H9 (cell line): ENCODE measurements at regions not wholly inside any gene's neighbourhood (a gene's known extent, or its start where the extent isn't known, plus 50 kb on each side); places are given as distances from the start of the nearest gene placed in this dataset.

Experiments
- DNase-seq: peaks from one replicate; pipeline ENCODE4 v3.0.0-alpha.2; 2017
- H2AFZ ChIP-seq: one replicate; pipeline ENCODE4 v1.6.1; 2013; ENCODE audit warnings: mild to moderate bottlenecking, low read length, control low read depth, moderate library complexity
- H2AK5ac ChIP-seq: 2 replicates; pipeline ENCODE4 v1.6.1; 2013; ENCODE audit warnings: low read length, control low read depth, mixed read lengths; ENCODE audit not compliant: insufficient read length
- H2BK120ac ChIP-seq: one replicate; pipeline ENCODE4 v1.6.1; 2013; ENCODE audit warnings: low read depth, mild to moderate bottlenecking, low read length, control low read depth, inconsistent platforms; ENCODE audit not compliant: poor library complexity, severe bottlenecking
- H2BK12ac ChIP-seq: 2 replicates; pipeline ENCODE4 v1.6.1; 2013; ENCODE audit warnings: low read length, control low read depth, mixed read lengths, low read depth; ENCODE audit not compliant: insufficient read length
- H2BK15ac ChIP-seq: 2 replicates; pipeline ENCODE4 v1.6.1; 2013; ENCODE audit warnings: low read depth, low read length, control low read depth
- H2BK20ac ChIP-seq: one replicate; pipeline ENCODE4 v1.6.1; 2013; ENCODE audit warnings: low read depth, mild to moderate bottlenecking, low read length, control low read depth, inconsistent platforms; ENCODE audit not compliant: poor library complexity, severe bottlenecking
- H2BK5ac ChIP-seq: 2 replicates; pipeline ENCODE4 v1.6.1; 2013; ENCODE audit warnings: low read length, control low read depth, mixed read lengths; ENCODE audit not compliant: insufficient read length
- H3K14ac ChIP-seq: 2 replicates; pipeline ENCODE4 v1.6.1; 2013; ENCODE audit warnings: low read length, control low read depth; ENCODE audit not compliant: insufficient read depth
- H3K18ac ChIP-seq: 2 replicates; pipeline ENCODE4 v1.6.1; 2013; ENCODE audit warnings: low read depth, mild to moderate bottlenecking, mixed read lengths, low read length, control low read depth; ENCODE audit not compliant: insufficient read length
- H3K23ac ChIP-seq: 2 replicates; pipeline ENCODE4 v1.6.1; 2013; ENCODE audit warnings: low read length, control low read depth, mixed read lengths, low read depth; ENCODE audit not compliant: insufficient read length
- H3K23me2 ChIP-seq: 2 replicates; pipeline ENCODE4 v1.6.1; 2013; ENCODE audit warnings: low read depth, mild to moderate bottlenecking, mixed read lengths, low read length, control low read depth; ENCODE audit not compliant: insufficient read length, poor library complexity, severe bottlenecking
- H3K27ac ChIP-seq: 2 replicates; pipeline ENCODE4 v1.5.1; 2013; ENCODE audit warnings: low read length, control low read depth, mixed read lengths, low read depth; ENCODE audit not compliant: insufficient read length
- H3K27me3 ChIP-seq: 2 replicates; pipeline ENCODE4 v1.6.1; 2013; ENCODE audit warnings: low read length, control low read depth, inconsistent platforms; ENCODE audit not compliant: insufficient read depth
- H3K4ac ChIP-seq: 2 replicates; pipeline ENCODE4 v1.6.1; 2013; ENCODE audit warnings: low read depth, mild to moderate bottlenecking, control low read depth, inconsistent platforms, low read length, moderate library complexity
- H3K4me1 ChIP-seq: 2 replicates; pipeline ENCODE4 v1.6.1; 2013; ENCODE audit warnings: low read length, control low read depth, inconsistent platforms; ENCODE audit not compliant: insufficient read depth
- H3K4me2 ChIP-seq: 2 replicates; pipeline ENCODE4 v1.6.1; 2013; ENCODE audit warnings: low read length, control low read depth, mixed read lengths; ENCODE audit not compliant: insufficient read length, insufficient read depth
- H3K56ac ChIP-seq: 2 replicates; pipeline ENCODE4 v1.6.1; 2013; ENCODE audit warnings: low read depth, mild to moderate bottlenecking, mixed read lengths, low read length, control low read depth; ENCODE audit not compliant: insufficient read length
- H3K79me1 ChIP-seq: 2 replicates; pipeline ENCODE4 v1.6.1; 2013; ENCODE audit warnings: low read depth, mild to moderate bottlenecking, moderate library complexity, low read length, control low read depth, inconsistent platforms; ENCODE audit not compliant: insufficient read depth, poor library complexity, severe bottlenecking
- H3K79me2 ChIP-seq: 2 replicates; pipeline ENCODE4 v1.6.1; 2013; ENCODE audit warnings: low read length, control low read depth, inconsistent platforms; ENCODE audit not compliant: insufficient read depth
- H3K9ac ChIP-seq: 2 replicates; pipeline ENCODE4 v1.6.1; 2013; ENCODE audit warnings: low read length, control low read depth, mixed read lengths; ENCODE audit not compliant: insufficient read length; ENCODE audit errors: extremely low read depth
- H3K9me3 ChIP-seq: one replicate; pipeline ENCODE4 v1.6.1; 2013; ENCODE audit warnings: low read depth, low read length, inconsistent platforms; ENCODE audit not compliant: control insufficient read depth
- H3T11ph ChIP-seq: one replicate; pipeline ENCODE4 v1.6.1; 2013; ENCODE audit warnings: mild to moderate bottlenecking, low read length, control low read depth, inconsistent platforms
- H4K20me1 ChIP-seq: one replicate; pipeline ENCODE4 v1.6.1; 2013; ENCODE audit not compliant: control insufficient read depth, insufficient read length, insufficient read depth
- H4K5ac ChIP-seq: 2 replicates; pipeline ENCODE4 v1.6.1; 2013; ENCODE audit warnings: low read depth, mild to moderate bottlenecking, mixed read lengths, low read length, control low read depth; ENCODE audit not compliant: insufficient read length
- H4K8ac ChIP-seq: replicated peaks from 2 replicates; pipeline ENCODE4 v1.6.1; 2013; ENCODE audit warnings: low read length, control low read depth, mixed read lengths, low read depth; ENCODE audit not compliant: insufficient read length
- H4K91ac ChIP-seq: 2 replicates; pipeline ENCODE4 v1.6.1; 2013; ENCODE audit warnings: low read depth, mild to moderate bottlenecking, moderate library complexity, mixed read lengths, low read length, control low read depth; ENCODE audit not compliant: insufficient read length
- H3K27ac Mint-ChIP-seq, 3 experiments: 2 replicates in 2 of 3; 3 replicates in 1 of 3; pipeline ENCODE4 v1.8.0; 2020 to 2021; ENCODE audit warnings: mixed read lengths in 3 of 3, mild to moderate bottlenecking in 1 of 3, moderate library complexity in 1 of 3
- H3K27me3 Mint-ChIP-seq: 2 replicates; pipeline ENCODE4 v1.8.0; 2021; ENCODE audit warnings: low read depth, mild to moderate bottlenecking, moderate library complexity, mixed read lengths
- H3K36me3 Mint-ChIP-seq, 3 experiments: 2 replicates in 2 of 3; 3 replicates in 1 of 3; pipeline ENCODE4 v1.8.0; 2020 to 2021; ENCODE audit warnings: low read depth in 3 of 3, mixed read lengths in 3 of 3; ENCODE audit not compliant: insufficient read depth in 1 of 3
- H3K4me1 Mint-ChIP-seq, 2 experiments: 2 replicates each; pipeline ENCODE4 v1.8.0; 2020; ENCODE audit warnings: mixed read lengths in 2 of 2
- H3K4me3 Mint-ChIP-seq, 2 experiments: 2 replicates in 1 of 2; 3 replicates in 1 of 2; pipeline ENCODE4 v1.8.0; 2020 to 2021; ENCODE audit warnings: mild to moderate bottlenecking in 2 of 2, mixed read lengths in 2 of 2, moderate library complexity in 1 of 2
- H3K9me3 Mint-ChIP-seq, 2 experiments: 2 replicates in 1 of 2; 3 replicates in 1 of 2; pipeline ENCODE4 v1.8.0; 2020; ENCODE audit warnings: mild to moderate bottlenecking in 2 of 2, mixed read lengths in 2 of 2, moderate library complexity in 1 of 2
- CTCF ChIP-seq: fragments of 200-600 bp; sonication (generic); conservative IDR thresholded peaks from 3 replicates; pipeline ENCODE4 v1.8.0; 2021; ENCODE audit warnings: antibody characterized with exemption, mild to moderate bottlenecking
- WGBS: extraction: QIAGEN DNeasy Blood & Tissue Kit; methylation state at CpG from one replicate; pipeline ENCODE4 v1.1.7; 2013; ENCODE audit warnings: missing lambda C conversion rate, low lambda C conversion rate, mixed read lengths; ENCODE audit not compliant: insufficient read length; ENCODE audit errors: extremely low coverage; 5-methylcytosine and 5-hydroxymethylcytosine counted together

- Histone ChIP-seq H4K91ac (no peak overlapping the region), H3K27ac (no peak overlapping the region), H3K18ac (no peak overlapping the region), H2AFZ (no peak overlapping the region), H2BK15ac (no peak overlapping the region), H4K5ac (no peak overlapping the region), H3K9ac (no peak overlapping the region), H2AK5ac (no peak overlapping the region), H3K23ac (no peak overlapping the region), H4K20me1 (no peaks in the 10 kb centered on the region), H3K4me2 (no peak overlapping the region), H2BK12ac (no peak overlapping the region), H3K4me1 (no peaks in the 10 kb centered on the region), H3K4ac (no peak overlapping the region), H4K8ac (no peak overlapping the region), H3K9me3 (no peaks in the 10 kb centered on the region), H2BK120ac (no peak overlapping the region), H3K14ac (no peak overlapping the region), H2BK5ac (no peak overlapping the region), H3K23me2 (no peaks in the 10 kb centered on the region), H3T11ph (no peak overlapping the region), H3K56ac (no peak overlapping the region), H3K79me1 (no peaks in the 10 kb centered on the region), H3K79me2 (no peaks in the 10 kb centered on the region), H3K27me3 (no peaks in the 10 kb centered on the region), H2BK20ac (no peak overlapping the region)
- TF ChIP-seq CTCF = no peak
- Mint-ChIP-seq H3K27me3 (peaks cover 4% of the 10 kb centered on the region; the same call in 1 of the 2 replicates), H3K9me3 (no peaks in the 10 kb centered on the region; a peak in 1 of 5 replicates), H3K4me3 (no peak overlapping the region), H3K36me3 (no peaks in the 10 kb centered on the region), H3K27ac (no peak overlapping the region), H3K4me1 (peaks cover 0 to 4% of the 10 kb centered on the region in 2 experiments; a peak in 1 of 4 replicates)
- no CpG with 5 or more reads among the region's 5 CpGs for whole genome bisulfite sequencing
- DNase-seq = no peak
Measured at GRCh38 chr14:101253948-101254347, 307.3 kb upstream of the DIO3 start.
